CD14-positive monocyte (primary cell): ENCODE measurements at regions not wholly inside any gene's neighbourhood (a gene's known extent, or its start where the extent isn't known, plus 50 kb on each side); places are given as distances from the start of the nearest gene placed in this dataset.
A peak's percentile ranks its signal among the peaks of the same experiment; 100 is the strongest.

Source experiments
- DNase-seq, 3 donors: peaks; one replicate each; pipeline ENCODE4 v3.0.0-alpha.2; 2011 to 2022
- H2AFZ ChIP-seq: 2 replicates; pipeline ENCODE4 v1.6.0; 2012; ENCODE audit warnings: mild to moderate bottlenecking, low read depth, low read length, inconsistent platforms; ENCODE audit not compliant: insufficient read depth, poor library complexity, severe bottlenecking
- H3K27ac ChIP-seq, 2 donors: 1 replicate in 1 of 2; 2 replicates in 1 of 2; pipeline ENCODE4 v1.5.1; 2012 to 2013; ENCODE audit warnings: low read length in 2 of 2, control low read depth in 1 of 2, inconsistent platforms in 1 of 2, low read depth in 1 of 2, mild to moderate bottlenecking in 1 of 2
- H3K27me3 ChIP-seq, 2 donors: one replicate each; pipeline versions ENCODE4 v1.6.0 to v1.6.1; 2011 to 2013; ENCODE audit warnings: low read length in 2 of 2; ENCODE audit not compliant: control insufficient read depth in 2 of 2, insufficient read depth in 2 of 2
- H3K36me3 ChIP-seq, 2 donors: replicated peaks in 1 of 2; 1 replicate in 1 of 2; 2 replicates in 1 of 2; pipeline versions ENCODE4 v1.5.1 to v1.6.1; 2012 to 2013; ENCODE audit warnings: low read length in 2 of 2, control low read depth in 1 of 2, inconsistent platforms in 1 of 2, mild to moderate bottlenecking in 1 of 2; ENCODE audit not compliant: insufficient read depth in 2 of 2, control insufficient read depth in 1 of 2
- H3K4me1 ChIP-seq, 2 donors: 1 replicate in 1 of 2; 2 replicates in 1 of 2; pipeline versions ENCODE4 v1.5.1 to v1.6.1; 2012 to 2013; ENCODE audit warnings: low read length in 2 of 2, control low read depth in 1 of 2, inconsistent platforms in 1 of 2, mild to moderate bottlenecking in 1 of 2, moderate library complexity in 1 of 2; ENCODE audit not compliant: insufficient read depth in 2 of 2, control insufficient read depth in 1 of 2
- H3K4me2 ChIP-seq: replicated peaks from 2 replicates; pipeline ENCODE3; 2012; ENCODE audit warnings: low read length, moderate library complexity, mild to moderate bottlenecking; ENCODE audit not compliant: poor library complexity, severe bottlenecking; ENCODE audit errors: extremely low read depth
- H3K4me3 ChIP-seq, 3 experiments: fragments of 200-600 bp in 1 of 3; sonication (generic) in 1 of 3; replicated peaks in 1 of 3; 1 replicate in 2 of 3; 2 replicates in 1 of 3; pipeline ENCODE4 v1.5.1; 2011 to 2013; ENCODE audit warnings: low read length in 3 of 3, mild to moderate bottlenecking in 3 of 3, control low read depth in 2 of 3, low read depth in 2 of 3, inconsistent platforms in 1 of 3, moderate library complexity in 1 of 3
- H3K79me2 ChIP-seq: 2 replicates; pipeline ENCODE4 v1.6.0; 2012; ENCODE audit warnings: mild to moderate bottlenecking, control low read depth, inconsistent platforms, low read length, moderate library complexity; ENCODE audit not compliant: insufficient read depth
- H3K9ac ChIP-seq: 2 replicates; pipeline ENCODE4 v1.6.0; 2017; ENCODE audit warnings: low read length, mild to moderate bottlenecking; ENCODE audit not compliant: insufficient read depth, poor library complexity, severe bottlenecking
- H3K9me3 ChIP-seq, 2 donors: replicated peaks in 1 of 2; 1 replicate in 1 of 2; 2 replicates in 1 of 2; pipeline versions ENCODE4 v1.5.1 to v1.6.1; 2012 to 2013; ENCODE audit warnings: low read length in 2 of 2, control low read depth in 1 of 2; ENCODE audit not compliant: control insufficient read depth in 1 of 2, insufficient read depth in 1 of 2
- H4K20me1 ChIP-seq: 2 replicates; pipeline ENCODE4 v1.6.0; 2012; ENCODE audit warnings: mild to moderate bottlenecking, low read length, control low read depth, moderate library complexity; ENCODE audit not compliant: insufficient read depth
- H3K27ac Mint-ChIP-seq, 7 donors: one replicate each; pipeline ENCODE4 v1.8.0; 2020; ENCODE audit warnings: mild to moderate bottlenecking in 7 of 7, mixed read lengths in 7 of 7, moderate library complexity in 6 of 7, inconsistent platforms in 2 of 7
- H3K27me3 Mint-ChIP-seq, 3 donors: one replicate each; pipeline ENCODE4 v1.8.0; 2021 to 2022; ENCODE audit warnings: low read depth in 3 of 3, mild to moderate bottlenecking in 3 of 3, mixed read lengths in 3 of 3, moderate library complexity in 3 of 3, inconsistent platforms in 1 of 3
- H3K36me3 Mint-ChIP-seq, 2 donors: one replicate each; pipeline ENCODE4 v1.8.0; 2020; ENCODE audit warnings: mixed read lengths in 2 of 2, inconsistent platforms in 1 of 2, mild to moderate bottlenecking in 1 of 2
- H3K4me1 Mint-ChIP-seq: one replicate; pipeline ENCODE4 v1.8.0; 2020; ENCODE audit warnings: mild to moderate bottlenecking, mixed read lengths
- H3K4me3 Mint-ChIP-seq, 2 donors: one replicate each; pipeline ENCODE4 v1.8.0; 2020; ENCODE audit warnings: mild to moderate bottlenecking in 2 of 2, mixed read lengths in 2 of 2, moderate library complexity in 1 of 2
- H3K9me3 Mint-ChIP-seq, 7 donors: one replicate each; pipeline ENCODE4 v1.8.0; 2020 to 2022; ENCODE audit warnings: mixed read lengths in 7 of 7, mild to moderate bottlenecking in 6 of 7, moderate library complexity in 6 of 7, inconsistent platforms in 2 of 7
- WGBS: methylation state at CpG from one replicate; pipeline ENCODE4 v1.1.5; 2013; ENCODE audit warnings: missing lambda C conversion rate; ENCODE audit not compliant: insufficient coverage; 5-methylcytosine and 5-hydroxymethylcytosine counted together
- intact Hi-C, 2 donors: fragments of 100-400 bp; cut with micrococcal nuclease; formaldehyde crosslinking; loops; one replicate each; pipeline versions ENCODE4 v1.15.0 to v1.15.1; 2023
- TF ChIP-seq, protein P1 (sequence below): fragments of 200-600 bp; IDR thresholded peaks from one replicate; pipeline ENCODE4 v1.8.0; 2022; ENCODE audit warnings: antibody characterized with exemption, mild to moderate bottlenecking

DNA sequence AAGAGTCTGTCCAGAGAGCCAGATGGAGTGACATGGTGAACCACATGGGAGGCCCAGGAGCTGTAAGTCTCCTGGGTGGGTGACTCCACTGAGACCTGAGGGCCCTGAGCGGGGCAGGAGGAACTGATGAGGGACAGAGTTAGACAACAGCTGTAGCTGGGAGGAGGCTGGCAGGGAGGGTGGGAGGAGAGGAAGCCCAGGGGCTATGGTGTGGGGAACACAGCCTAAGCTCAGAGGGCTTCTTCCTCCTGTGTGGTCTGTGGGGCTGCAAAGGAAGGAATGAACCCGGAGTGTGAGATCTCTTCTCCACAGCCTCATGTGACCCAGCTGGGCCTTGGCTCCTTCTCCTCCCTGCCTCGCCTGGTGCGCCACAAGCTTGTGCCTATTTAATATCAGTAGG is 395.6 kb upstream of the HS6ST1 start:
- Mint-ChIP-seq H3K4me3 (no peak overlapping the region), H3K4me1 (peaks cover 40% of the 10 kb centered on the region), H3K27me3 (peaks cover 2 to 9% (median 3%) of the 10 kb centered on the region in 3 donors), H3K9me3 (peaks cover 4 to 8% (median 7%) of the 10 kb centered on the region in 7 donors), H3K27ac (peak overlapping the region in 2 of 7 donors; percentile 53 to 81), H3K36me3 (peaks cover 0 to 3% of the 10 kb centered on the region in 2 donors)
- Histone ChIP-seq H3K79me2 (no peaks in the 10 kb centered on the region), H3K36me3 (no peaks in the 10 kb centered on the region), H4K20me1 (no peaks in the 10 kb centered on the region), H3K9ac (no peak overlapping the region), H3K4me2 (peak overlapping the region; percentile 22), H3K4me3 (peak overlapping the region in 1 of 3 experiments; percentile 9), H2AFZ (peak overlapping the region; percentile 67), H3K4me1 (peaks cover 38 to 44% of the 10 kb centered on the region in 2 donors), H3K9me3 (peaks cover 0 to under 1% of the 10 kb centered on the region in 2 donors), H3K27ac (peak overlapping the region; percentile 17 to 55), H3K27me3 (no peaks in the 10 kb centered on the region)
- no CpG with 5 or more reads among the region's 4 CpGs for WGBS
- intact Hi-C loops, result no loop called here
- DNase-seq, result peak in 1 of 3 donors; percentile 20
- TF ChIP-seq, protein P1, sequence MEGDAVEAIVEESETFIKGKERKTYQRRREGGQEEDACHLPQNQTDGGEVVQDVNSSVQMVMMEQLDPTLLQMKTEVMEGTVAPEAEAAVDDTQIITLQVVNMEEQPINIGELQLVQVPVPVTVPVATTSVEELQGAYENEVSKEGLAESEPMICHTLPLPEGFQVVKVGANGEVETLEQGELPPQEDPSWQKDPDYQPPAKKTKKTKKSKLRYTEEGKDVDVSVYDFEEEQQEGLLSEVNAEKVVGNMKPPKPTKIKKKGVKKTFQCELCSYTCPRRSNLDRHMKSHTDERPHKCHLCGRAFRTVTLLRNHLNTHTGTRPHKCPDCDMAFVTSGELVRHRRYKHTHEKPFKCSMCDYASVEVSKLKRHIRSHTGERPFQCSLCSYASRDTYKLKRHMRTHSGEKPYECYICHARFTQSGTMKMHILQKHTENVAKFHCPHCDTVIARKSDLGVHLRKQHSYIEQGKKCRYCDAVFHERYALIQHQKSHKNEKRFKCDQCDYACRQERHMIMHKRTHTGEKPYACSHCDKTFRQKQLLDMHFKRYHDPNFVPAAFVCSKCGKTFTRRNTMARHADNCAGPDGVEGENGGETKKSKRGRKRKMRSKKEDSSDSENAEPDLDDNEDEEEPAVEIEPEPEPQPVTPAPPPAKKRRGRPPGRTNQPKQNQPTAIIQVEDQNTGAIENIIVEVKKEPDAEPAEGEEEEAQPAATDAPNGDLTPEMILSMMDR, result no peak

DNA sequence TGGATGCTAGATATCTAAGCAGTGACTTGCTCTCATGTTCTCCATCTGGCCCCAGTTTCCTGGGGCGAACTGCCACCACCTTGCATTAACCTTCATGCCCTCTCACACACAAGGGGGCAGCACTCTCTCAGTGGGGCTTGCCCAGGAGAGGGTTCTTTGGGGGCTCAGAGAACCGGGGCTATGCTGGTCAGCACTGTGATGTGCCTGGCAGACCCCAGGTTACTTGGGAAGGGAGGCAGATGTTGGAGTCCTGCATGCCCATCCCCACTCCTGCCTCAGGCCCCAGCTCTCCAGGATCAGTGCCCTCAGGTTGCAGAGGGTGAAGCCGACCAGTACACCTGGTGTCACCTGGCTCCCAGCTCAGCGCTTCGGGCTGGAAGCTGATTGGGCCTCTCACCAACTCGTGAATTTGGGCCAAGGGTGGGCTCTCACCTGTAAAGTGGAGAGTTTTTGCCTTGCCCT is 396.2 kb upstream of the HS6ST1 start:
- no peak overlapping the region for H3K27ac Mint-ChIP-seq
- Histone ChIP-seq H3K4me2 (no peak overlapping the region), H2AFZ (peak overlapping the region; percentile 67), H3K9me3 (no peaks in the 10 kb centered on the region), H3K36me3 (no peaks in the 10 kb centered on the region), H3K79me2 (no peaks in the 10 kb centered on the region), H3K4me3 (no peak overlapping the region), H3K27ac (no peak overlapping the region), H3K4me1 (peaks cover 38 to 42% of the 10 kb centered on the region in 2 donors), H3K9ac (no peak overlapping the region), H3K27me3 (no peaks in the 10 kb centered on the region), H4K20me1 (no peaks in the 10 kb centered on the region)
- H3K27me3 Mint-ChIP-seq, result peaks cover 2 to 9% (median 3%) of the 10 kb centered on the region in 3 donors
- TF ChIP-seq, protein P1, result no peak
- WGBS, result 92% methylated on average over 4 of the region's 6 CpGs
- peaks cover 0 to 3% of the 10 kb centered on the region in 2 donors for H3K36me3 Mint-ChIP-seq
- no peak for DNase-seq
- intact Hi-C loops, result no loop called here
- peaks cover 2 to 6% (median 3%) of the 10 kb centered on the region in 7 donors for H3K9me3 Mint-ChIP-seq
- H3K4me3 Mint-ChIP-seq, result no peak overlapping the region
- H3K4me1 Mint-ChIP-seq, result peaks cover 39% of the 10 kb centered on the region
